Tibial nerve (tissue), 4 donors: ENCODE measurements at regions not wholly inside any gene's neighbourhood (a gene's known extent, or its start where the extent isn't known, plus 50 kb on each side); places are given as distances from the start of the nearest gene placed in this dataset.

Source experiments
- CTCF ChIP-seq, 5 experiments: fragments of 200-600 bp in 3 of 5; fragments of 450-650 bp in 2 of 5; sonication (generic) in 3 of 5; IDR thresholded peaks; one replicate each; pipeline ENCODE4 v1.5.1; 2016 to 2019; ENCODE audit warnings: antibody characterized with exemption in 5 of 5, mild to moderate bottlenecking in 3 of 5, moderate library complexity in 2 of 5
- EP300 ChIP-seq, 2 donors: sonication (generic); formaldehyde crosslinking; IDR thresholded peaks; one replicate each; pipeline ENCODE4 v1.6.1; 2017; ENCODE audit warnings: antibody characterized with exemption in 2 of 2, mild to moderate bottlenecking in 1 of 2
- POLR2A ChIP-seq, 2 donors: fragments of 450-650 bp; IDR thresholded peaks; one replicate each; pipeline ENCODE4 v1.6.1; 2017; ENCODE audit warnings: antibody characterized with exemption in 2 of 2, mild to moderate bottlenecking in 2 of 2, moderate library complexity in 2 of 2

- no peak for TF ChIP-seq CTCF (IDR thresholded peaks at IDR 0.05)
- TF ChIP-seq EP300 (IDR thresholded peaks at IDR 0.05) = no peak
- no peak for TF ChIP-seq POLR2A (IDR thresholded peaks at IDR 0.05)
Measured at GRCh38 chr21:21722731-21723130, 724.5 kb downstream of the NCAM2 start.
